OCI-LY3 (cell line): ENCODE measurements at regions not wholly inside any gene's neighbourhood (a gene's known extent, or its start where the extent isn't known, plus 50 kb on each side); places are given as distances from the start of the nearest gene placed in this dataset.

Experiments used
- EZH2phosphoT487 ChIP-seq: fragments of 200-600 bp; shearing (Covaris generic); IDR thresholded peaks from 2 replicates; pipeline ENCODE4 v1.6.1; 2018; ENCODE audit warnings: antibody characterized with exemption, mixed run types, low read depth
- TF ChIP-seq, protein P1 (sequence below): fragments of 200-600, 300-600 bp; sonication (generic); IDR thresholded peaks from 2 replicates; pipeline ENCODE4 v1.5.1; 2014; ENCODE audit warnings: antibody characterized with exemption, low read length, low read depth

DNA sequence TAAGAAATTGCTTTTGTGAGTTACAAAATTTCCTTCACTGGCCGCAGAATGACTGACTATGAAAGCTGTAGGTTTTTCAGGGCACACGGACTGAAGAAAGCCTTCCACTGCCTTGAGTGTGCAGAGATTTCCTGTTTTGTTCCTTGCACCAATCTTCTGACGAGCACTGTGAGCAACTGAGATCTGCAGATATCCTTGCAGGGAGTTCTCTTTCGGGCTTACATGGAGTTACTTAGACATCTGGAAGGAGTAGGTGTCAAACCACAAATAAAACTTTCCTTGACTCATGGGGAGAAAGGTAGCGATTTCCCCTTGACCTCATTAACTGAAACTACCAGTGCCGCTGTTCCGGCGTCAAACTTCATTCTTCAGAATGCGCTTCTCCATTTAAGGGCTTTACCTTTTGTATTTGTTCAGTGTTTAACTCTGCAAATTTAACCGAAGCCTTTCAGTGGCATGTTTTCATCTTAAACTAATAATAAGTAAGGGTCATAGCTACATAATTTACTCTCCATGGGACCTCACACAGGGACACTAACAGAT, 1175.3 kb downstream of the GATA3 start:
- TF ChIP-seq, protein P1, sequence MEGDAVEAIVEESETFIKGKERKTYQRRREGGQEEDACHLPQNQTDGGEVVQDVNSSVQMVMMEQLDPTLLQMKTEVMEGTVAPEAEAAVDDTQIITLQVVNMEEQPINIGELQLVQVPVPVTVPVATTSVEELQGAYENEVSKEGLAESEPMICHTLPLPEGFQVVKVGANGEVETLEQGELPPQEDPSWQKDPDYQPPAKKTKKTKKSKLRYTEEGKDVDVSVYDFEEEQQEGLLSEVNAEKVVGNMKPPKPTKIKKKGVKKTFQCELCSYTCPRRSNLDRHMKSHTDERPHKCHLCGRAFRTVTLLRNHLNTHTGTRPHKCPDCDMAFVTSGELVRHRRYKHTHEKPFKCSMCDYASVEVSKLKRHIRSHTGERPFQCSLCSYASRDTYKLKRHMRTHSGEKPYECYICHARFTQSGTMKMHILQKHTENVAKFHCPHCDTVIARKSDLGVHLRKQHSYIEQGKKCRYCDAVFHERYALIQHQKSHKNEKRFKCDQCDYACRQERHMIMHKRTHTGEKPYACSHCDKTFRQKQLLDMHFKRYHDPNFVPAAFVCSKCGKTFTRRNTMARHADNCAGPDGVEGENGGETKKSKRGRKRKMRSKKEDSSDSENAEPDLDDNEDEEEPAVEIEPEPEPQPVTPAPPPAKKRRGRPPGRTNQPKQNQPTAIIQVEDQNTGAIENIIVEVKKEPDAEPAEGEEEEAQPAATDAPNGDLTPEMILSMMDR = no peak
- TF ChIP-seq EZH2phosphoT487 = no peak
